T-helper 22 cell (primary cell): ENCODE measurements at regions not wholly inside any gene's neighbourhood (a gene's known extent, or its start where the extent isn't known, plus 50 kb on each side); places are given as distances from the start of the nearest gene placed in this dataset.

Experiments used
- DNase-seq: peaks from one replicate; pipeline ENCODE4 v3.0.0-alpha.2; 2020; ENCODE audit warnings: low read depth

DNA sequence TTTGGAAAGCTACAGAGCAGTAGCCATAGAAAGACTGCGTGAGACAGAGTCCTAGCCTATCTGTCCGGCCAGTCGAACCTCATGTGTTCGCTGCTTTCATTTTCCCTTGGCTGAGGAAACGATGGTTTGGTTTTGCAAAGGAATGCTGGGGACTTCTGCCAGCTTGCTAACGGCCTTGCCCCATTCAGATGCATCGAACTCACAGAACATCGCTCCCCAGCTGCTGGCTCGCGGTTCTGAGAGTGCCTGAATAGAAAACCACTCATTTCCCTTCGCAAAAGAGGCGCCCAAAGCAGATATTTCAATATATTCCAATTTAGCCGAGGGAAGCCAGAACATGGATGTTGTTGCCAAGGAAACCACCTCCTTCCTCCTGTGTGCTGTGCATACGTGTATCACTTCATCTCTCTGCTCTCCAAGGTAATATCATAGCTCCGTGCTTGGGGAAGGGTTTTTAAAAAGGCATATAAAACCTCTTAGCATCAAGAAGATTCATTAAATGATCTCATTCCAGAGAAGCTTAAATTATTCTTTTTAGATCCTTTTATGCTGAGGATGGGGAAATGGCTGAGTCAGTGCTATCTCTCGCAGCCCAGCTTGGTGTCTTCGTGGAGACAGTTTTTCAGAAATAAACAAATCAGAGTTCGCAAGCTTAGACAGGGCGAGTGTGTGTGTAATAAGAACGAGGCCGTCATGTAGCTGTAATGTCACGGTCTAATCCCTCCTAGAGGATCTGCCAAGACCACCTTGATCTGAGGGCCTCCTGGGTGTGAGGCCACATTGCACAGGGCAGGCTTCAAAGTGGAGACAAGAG lies 215.2 kb downstream of the RPS24 start:
- no peak for DNase-seq

DNA sequence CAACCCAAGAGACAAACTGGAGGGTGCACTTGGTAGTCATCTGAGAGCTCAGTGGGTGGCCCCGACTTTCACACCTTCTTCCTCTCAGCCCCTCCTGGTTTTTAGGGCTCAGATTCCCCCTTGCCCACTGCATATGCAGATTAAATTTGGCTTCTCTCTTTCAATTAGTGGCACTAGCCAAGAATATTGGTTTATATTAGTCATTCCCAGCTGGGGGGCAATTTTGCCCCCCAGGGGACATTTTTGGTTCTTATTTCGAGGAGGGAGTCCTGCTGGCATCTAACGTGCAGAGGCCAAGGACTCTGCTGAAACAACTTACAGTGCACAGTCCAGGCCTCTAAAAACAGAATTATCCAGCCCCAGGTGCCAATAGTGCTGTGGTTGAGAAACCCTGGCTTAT lies 216.0 kb downstream of the RPS24 start:
- no peak for DNase-seq

DNA sequence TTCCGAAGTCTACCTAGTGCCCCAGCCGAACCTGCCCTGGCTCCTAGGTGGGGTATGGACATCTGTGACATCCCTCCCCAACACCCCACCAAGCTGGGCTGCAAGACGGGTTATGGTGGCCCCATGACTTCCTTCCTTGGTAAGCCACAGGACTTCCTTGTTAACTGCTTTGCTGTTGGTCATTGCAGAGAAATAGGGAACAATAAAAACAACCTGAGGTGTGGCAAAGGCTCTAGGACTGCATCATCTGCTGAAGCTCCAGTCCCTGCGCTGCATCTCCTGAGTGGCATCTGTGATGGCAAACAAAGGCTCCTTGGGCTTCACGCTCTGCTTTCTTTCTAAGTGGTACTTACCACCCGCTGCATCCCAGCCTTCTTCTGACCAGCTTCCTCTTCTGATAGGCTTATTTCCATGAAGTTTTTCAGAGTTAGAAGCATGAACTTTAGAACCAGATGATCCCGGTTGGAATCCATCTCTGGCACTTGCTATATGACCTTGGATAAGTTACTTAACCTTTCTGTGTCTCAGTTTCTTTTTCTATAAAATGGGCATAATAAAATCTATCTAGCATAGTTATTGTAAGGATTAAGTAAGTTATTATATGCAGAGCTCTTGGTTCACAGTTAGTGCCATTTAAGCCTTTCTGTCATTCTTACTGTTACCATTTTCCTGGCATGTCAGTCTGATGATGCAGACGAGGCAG lies 216.8 kb downstream of the RPS24 start:
- no peak for DNase-seq

DNA sequence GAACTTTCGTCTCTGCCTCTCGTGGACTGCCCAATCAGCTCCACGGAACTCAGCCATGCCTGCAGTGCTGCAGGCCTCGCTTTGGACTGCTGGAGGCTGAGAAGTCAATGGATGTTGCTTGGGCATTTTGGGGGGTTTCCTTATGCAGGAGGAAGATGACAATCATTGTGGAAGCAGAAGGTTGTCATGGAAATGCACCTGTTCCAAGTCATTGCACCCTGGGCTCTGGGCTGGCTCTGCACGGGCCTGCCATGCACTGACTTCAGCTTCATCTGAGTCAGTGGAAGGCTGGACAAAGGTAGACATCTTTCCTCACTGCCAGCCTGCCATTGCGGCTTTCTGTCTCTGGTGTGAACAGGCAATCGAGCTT lies 217.3 kb downstream of the RPS24 start:
- DNase-seq = no peak

DNA sequence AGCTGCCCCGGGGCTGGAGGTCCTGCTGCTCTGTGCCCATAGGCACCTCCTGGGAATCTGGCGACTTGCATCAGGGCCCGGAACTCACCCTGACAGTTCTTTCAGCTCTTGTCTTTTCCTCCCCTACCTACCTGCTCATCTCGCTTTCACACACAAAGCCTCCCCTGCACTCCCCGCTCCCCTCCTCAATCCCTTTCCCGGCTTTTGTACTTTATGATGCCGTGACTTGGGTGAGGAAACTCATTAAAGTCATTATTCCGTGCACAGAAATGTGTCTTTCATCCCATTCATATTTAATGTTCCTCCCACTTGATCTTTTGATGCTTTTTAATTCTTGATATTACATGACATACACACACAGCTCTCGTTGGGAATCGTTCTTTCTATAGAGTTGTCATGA lies 218.6 kb downstream of the RPS24 start:
- no peak for DNase-seq

DNA sequence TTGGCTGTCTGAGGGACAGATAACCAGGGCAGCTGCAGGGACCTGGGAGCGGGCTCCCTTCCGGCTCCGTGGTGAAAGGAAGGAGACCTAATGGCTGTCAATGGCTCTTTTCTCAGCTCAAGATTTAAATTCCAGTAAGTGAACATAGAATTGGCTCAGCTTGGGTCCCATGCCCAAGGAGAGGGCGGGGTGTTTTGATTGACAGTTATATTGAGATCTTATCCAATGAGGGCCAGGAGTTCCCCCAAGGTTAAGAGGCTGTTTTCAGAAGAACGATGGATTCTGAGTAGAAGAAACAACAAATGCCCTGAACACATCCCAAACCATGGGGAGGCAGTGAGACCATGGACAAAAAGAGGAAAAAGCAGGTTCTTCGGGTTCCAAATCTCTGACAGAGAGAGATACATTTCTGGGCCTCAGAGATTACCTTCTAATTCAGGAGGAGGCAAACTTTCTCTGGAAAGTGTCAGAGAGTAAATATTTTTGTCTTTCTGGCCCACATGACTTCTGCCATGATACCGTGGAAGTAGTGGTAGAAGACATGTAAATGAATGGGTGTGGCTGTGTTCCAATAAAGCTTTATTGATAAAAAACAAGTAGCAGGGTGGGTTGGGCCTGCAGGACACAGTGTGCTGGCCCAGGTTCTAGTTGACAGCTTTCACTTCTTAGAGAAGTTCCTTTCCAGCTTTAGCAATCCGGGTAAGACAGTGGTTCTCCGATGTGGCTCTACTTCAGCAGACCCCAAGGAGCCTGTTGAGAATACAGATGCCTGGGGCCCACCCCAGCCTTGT lies 219.6 kb downstream of the RPS24 start:
- DNase-seq = no peak

DNA sequence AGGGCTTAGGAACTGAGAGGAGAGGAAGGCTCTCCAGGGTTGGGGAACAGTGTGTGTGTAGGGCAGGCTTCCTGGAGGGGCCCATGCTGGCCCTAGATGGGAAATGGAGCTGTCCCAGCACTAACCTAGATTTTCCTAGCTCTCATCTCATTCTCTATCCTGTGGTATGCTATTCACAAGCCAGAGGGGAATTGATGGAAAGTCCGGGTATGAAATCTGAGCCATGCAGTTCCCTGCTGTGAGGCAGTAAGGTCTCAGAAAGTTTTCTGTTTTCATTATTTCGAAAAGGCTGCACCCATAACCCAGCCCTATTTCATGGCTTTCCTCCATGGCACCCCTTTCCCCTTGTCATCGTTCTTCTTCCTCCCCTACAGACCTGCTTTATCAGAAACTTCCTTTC lies 220.3 kb downstream of the RPS24 start:
- no peak for DNase-seq

DNA sequence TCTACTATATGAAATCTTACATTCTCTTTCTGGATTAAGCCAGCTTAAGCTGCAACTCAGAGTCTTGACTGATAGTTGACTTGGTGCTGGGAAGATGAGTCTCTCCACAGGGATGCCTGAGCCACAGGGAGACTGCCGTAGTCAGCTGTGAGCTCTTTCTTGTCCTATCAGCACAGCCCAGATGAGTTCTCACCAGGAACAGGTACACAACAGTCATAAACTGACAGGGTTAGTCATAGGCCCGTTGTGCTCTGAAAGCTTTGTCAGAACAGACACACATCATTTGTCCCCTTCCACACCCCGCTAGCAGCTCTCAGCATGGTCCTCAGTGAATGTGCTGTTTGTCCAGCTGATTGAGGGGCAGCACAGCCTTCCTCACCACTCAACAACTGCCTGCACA lies 221.6 kb downstream of the RPS24 start:
- DNase-seq = no peak

DNA sequence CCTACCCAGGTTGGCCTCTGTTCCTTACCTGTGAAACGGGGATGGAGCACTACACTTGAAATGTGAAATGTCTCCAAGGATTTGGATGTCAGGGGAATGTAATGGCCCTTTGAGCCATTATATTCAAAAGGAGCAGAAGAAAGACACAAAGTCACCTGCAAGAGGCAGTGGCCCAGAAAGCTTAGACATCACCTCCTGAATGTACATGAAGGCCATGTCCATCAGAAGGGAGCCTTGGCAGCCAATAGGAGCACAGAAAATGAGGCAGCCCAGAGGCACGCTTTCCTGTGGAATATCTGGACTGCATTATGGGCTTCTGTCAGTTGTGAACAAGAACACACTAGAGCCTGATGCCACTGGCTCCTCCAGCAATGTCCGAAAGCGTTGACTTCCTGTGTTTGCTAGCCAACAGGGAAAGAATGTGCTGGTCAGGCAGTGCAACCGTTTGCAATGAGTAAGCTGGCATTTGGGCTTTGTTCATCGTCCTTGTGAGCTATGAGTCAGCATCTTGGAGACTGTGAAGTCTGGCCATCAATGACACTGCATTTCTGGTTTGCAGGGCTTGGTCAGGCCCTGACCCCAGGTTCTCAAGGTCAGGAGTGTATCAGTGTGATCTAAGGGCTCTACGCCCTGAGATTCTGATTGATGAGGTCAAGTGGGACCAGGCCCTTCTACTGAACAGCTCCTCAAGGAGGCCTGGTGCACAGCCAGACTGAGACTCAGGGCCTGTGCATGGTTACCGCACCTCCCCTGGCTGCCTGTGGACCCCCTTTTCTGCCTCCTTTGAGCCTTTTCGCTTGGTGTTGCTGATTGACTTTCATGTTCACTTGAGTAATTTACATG lies 222.4 kb downstream of the RPS24 start:
- no peak for DNase-seq

DNA sequence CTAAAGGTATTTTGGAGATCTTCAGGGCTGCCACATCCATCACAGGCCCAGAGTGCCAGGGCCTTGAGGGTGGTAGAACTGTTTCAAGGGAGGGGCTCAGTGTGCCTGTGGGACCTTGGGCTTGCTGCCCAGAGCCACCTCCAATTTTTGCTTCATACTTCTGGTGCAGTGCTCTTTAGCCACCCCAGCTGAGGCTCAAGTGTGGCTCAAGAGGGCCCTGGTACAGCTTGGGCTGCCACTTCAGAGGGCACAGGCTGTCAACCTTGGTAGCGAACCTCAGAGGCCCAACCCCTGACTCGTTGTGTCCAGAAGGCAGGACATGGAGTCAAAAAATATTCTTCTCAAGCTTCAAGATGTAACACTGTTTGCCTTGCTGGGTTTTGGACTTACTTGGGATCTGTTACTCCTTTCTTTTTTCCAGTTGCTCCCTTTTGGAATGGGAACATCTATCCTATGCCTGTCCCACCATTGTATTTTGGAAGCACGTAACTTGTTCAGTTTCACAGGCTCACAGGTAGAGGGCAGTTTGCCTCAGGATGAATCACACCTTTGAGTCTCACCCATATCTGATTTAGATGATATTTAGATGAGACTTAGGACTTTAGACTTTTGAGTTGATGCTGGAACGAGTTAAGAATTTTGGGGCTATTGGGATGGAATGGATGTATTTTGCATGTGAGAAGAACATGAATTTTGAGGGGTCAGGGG lies 224.8 kb downstream of the RPS24 start:
- DNase-seq = no peak

DNA sequence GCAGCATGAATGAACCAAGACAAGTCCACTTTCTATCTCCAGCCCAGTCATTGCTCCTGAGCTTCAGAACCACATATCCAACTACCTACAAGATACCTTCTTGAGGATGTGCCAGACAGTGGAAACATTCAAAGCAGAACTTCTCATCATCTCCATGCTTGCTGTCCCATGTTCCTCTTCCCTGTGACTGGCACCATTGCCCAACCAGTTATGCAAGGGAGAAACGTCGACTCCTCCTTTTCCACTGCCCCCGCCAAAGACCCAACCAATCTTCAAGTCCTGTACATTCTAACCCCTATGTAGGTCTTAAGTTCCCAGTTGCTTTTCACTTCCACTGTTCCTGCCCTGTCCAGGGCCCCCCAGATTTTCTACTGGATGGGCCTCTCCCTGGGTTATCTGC lies 225.7 kb downstream of the RPS24 start:
- DNase-seq = no peak

DNA sequence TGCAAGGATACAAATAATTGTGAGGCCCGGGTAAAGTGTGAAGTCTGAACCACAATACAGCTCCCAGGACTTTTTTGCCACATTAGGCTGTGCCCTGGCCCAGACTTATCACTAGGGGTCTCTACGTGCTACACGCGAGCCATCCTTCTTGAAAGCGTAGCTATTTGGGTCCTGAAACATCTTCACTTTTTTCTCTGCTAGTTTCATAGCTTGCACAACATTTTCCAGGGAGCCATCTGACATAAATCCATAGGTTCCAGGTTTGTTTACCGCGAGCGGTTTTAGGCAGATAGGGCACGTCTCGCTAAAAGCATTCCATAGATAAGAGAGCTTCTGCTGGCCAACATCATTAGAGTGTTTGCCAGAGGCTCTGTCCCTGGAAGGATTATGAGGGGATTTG lies 226.5 kb downstream of the RPS24 start:
- DNase-seq = no peak

DNA sequence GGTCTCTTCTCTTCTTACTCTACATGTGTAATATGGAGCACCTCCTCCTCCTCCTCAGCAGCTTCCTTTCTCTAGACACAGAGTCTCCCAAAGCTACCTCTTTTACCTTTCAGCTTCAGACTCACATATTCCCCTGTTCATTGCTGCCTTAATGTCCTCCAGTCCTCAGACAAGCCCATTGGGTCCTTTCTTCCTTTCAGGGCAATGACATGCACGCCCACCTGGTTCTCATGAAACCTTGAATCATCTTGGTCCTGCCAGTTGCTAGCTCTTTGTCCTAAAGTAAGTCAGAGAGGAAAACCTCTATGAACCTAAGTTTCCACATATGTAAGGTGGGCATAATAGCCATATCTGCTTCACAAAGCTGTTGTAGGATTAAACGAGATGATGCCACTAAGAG lies 227.0 kb downstream of the RPS24 start:
- no peak for DNase-seq

DNA sequence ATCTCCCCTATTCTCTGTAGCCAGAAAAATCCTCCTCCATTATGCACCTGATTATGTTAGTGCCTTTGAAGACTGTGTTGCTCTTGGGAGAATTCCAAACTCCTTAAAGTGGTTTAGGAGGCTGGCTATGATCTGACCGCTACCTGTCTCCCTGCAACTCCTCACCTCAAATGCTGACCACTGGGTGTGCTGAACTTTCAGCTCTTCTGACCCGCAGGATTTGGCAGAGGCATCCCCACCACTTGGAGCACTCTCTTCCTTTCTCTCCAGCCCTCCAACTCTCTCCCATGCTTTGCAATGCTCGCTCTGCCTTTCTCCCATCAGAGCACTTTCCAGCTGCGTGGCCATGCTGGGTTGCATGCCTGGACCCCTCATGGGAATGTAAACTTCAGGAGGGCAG lies 227.6 kb downstream of the RPS24 start:
- DNase-seq = no peak

DNA sequence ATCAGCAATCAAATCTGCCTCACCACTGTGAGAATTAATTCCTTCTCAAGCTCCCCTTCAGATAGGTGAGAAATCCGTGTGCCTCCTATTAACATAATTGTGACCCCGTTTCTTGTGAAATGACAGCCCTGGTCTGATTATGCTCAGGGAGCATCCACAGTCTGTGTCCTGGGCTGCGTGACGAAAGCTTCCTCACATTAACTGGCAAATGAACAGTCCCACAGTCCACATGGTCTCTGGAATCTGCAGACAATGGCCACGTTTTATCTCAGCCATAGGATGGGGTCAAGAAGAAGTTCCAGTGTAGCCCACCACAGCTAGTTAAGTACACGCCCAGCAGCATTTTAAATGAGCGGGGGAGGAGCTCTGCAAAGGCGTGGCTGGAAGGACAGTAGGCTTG lies 229.2 kb downstream of the RPS24 start:
- DNase-seq = no peak

DNA sequence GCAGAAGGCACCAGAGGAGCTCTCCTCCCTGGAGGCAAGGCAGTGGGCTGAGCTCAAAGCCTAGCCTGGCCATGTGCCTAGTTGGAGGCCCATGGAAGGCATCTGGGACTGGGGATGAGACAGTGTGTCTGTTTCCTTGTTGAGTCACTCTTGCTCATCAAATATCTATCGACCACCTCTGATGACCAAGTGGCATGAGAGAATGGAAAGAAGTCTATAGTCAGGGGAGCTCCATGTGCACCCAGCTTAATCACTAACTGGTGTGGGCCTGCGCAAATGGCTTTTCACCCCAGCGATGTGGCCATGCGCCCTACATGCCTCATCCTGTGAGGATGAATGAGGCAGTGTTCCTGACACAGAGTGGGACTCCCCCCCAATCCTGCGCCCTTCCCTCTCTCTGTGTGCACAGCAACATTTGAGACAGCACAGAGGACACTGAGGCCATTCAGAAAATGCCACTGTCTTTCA lies 229.9 kb downstream of the RPS24 start:
- no peak for DNase-seq

DNA sequence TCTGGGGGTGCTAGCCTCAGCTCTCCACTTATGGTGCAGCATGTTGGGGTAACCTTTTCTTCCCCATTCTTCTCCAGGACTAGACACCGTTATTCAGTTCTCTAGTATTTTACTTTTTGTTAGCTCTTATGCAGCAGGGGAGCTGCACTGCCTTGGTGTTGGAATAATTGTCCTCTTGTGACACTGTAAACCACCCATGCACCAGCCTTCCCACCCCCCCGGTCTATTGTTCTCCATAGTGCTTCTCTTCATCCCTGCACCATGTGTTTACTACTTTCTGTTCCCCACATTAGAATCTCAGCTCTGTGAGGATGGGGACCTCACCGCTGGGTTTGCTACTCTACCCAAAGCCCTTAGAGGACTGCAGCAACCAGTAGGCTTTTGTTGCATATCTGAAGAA lies 230.7 kb downstream of the RPS24 start:
- no peak for DNase-seq

DNA sequence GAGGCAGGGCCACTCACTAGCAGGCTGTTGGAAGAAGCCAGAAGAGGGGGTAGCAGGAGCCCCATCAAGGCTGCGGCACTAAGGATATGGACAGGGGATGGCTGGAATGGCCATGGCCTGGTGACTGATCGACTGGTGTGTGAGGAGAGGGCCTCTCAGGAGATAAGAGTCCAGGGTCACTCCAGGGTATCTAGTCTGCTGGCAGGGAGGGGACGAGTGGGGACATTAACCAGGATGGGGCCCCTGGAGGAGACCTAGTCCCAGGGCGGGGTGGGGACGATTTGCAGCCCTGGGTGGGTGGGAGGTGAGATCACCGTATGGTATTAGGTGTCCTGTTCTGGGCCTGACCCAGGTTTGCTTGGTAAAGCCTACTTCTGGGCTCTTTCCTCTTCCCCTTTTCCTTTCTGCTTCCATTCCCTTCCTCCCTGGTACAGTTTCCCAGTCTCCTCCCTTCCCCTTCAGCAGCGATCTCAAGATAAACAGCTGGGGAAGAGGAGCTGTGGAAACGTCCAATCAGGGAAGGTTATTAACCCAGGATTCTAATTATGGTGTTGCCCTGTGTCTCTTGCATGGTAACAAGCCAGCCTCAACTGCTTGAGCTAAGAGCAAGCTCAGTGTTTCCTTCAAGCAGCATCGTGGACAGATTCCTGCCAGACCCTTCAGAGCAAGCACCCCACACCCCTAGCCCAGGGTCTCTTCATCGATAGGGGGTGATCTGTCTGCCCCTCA lies 233.2 kb downstream of the RPS24 start:
- DNase-seq = no peak

DNA sequence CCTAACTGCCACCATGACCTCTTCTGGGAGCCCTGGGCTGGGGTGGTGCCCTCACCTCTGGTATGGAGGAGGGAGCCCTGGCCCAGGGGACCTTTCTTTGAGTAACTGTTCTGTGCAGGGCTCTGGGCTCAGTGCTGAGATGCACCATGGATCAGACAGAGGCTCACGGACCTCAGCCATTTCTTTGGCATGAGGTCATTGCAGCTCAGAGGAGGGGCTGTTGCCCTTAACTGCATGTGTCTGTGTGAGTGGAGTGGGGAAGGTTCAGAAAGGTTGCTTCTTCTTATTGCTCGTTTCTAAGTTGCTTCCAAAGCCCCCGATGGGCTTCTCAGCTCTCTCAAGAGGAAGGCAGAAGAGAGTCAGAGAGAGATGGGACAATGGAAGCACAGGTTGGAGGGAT lies 233.9 kb downstream of the RPS24 start:
- no peak for DNase-seq

DNA sequence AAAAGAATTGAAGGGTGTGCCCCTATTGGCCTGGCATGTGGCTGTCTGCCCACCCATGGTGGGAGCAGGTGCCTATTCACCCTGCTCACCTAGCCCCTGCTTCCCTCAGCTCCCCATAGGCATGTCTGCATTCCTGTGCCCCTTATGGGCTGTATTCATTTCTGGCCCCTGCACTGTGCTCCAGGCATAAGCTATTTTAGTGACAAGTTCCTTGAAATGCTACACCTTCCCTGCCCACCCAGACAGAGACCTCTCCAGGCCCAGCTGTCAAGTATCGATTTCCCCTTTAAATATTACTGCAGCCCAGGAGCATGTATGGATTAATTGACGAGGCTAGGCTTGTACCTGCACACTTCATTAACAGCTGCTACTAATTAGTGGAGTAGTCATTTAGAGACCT lies 235.4 kb downstream of the RPS24 start:
- no peak for DNase-seq

DNA sequence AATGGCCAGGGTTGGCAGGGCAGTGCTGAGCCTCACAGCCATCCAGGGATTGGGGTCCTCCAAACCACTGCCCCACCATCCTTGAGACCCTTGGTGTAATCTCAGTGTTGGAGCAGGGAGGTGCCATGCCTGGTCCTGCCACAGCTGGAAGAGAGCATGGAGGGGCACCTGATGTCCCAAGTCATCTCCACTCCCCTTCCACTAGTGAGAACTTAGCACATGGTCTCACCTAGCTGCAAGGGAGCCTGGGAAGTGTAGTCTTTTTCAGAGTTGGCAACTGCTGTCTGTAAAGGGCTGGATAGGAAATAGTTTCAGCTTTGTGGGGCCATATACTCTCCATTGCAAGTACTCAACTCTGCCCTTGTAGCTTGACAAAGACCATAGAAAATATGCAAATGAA lies 238.7 kb downstream of the RPS24 start:
- DNase-seq = no peak
